Neuronal stem cell (in vitro differentiated cells): ENCODE measurements at regions not wholly inside any gene's neighbourhood (a gene's known extent, or its start where the extent isn't known, plus 50 kb on each side); places are given as distances from the start of the nearest gene placed in this dataset.

Experiments
- DNase-seq: peaks from one replicate; pipeline ENCODE4 v3.0.0-alpha.2; 2013; ENCODE audit warnings: low spot score
- H2AFZ ChIP-seq: one replicate; pipeline ENCODE4 v1.6.1; 2013; ENCODE audit warnings: mild to moderate bottlenecking, low read length, inconsistent platforms
- H2AK5ac ChIP-seq: 2 replicates; pipeline ENCODE4 v1.6.1; 2013; ENCODE audit warnings: low read depth, mild to moderate bottlenecking, inconsistent platforms, low read length, moderate library complexity, mixed read lengths
- H2BK120ac ChIP-seq: 2 replicates; pipeline ENCODE4 v1.6.1; 2013; ENCODE audit warnings: low read depth, mild to moderate bottlenecking, inconsistent platforms, low read length, moderate library complexity, mixed read lengths
- H2BK12ac ChIP-seq: one replicate; pipeline ENCODE4 v1.6.1; 2013; ENCODE audit warnings: low read length, inconsistent platforms
- H2BK15ac ChIP-seq: 2 replicates; pipeline ENCODE4 v1.6.1; 2013; ENCODE audit warnings: mild to moderate bottlenecking, low read length, inconsistent platforms, mixed read lengths
- H2BK5ac ChIP-seq: one replicate; pipeline ENCODE4 v1.6.1; 2013; ENCODE audit warnings: inconsistent platforms, mild to moderate bottlenecking, low read length, moderate library complexity
- H3K14ac ChIP-seq: one replicate; pipeline ENCODE4 v1.6.1; 2013; ENCODE audit warnings: low read length, inconsistent platforms
- H3K18ac ChIP-seq: 2 replicates; pipeline ENCODE4 v1.6.1; 2013; ENCODE audit warnings: low read length, inconsistent platforms
- H3K23ac ChIP-seq: 2 replicates; pipeline ENCODE4 v1.6.1; 2013; ENCODE audit warnings: low read depth, mild to moderate bottlenecking, mixed read lengths, low read length, inconsistent platforms; ENCODE audit not compliant: poor library complexity
- H3K27ac ChIP-seq: replicated peaks from 3 replicates; pipeline ENCODE4 v1.5.1; 2013; ENCODE audit warnings: low read length, inconsistent platforms
- H3K27me3 ChIP-seq, 3 experiments: 2 replicates each; pipeline ENCODE4 v1.6.1; 2013; ENCODE audit warnings: low read length in 3 of 3, mild to moderate bottlenecking in 2 of 3, inconsistent platforms in 1 of 3, low read depth in 1 of 3, mixed read lengths in 1 of 3, moderate library complexity in 1 of 3; ENCODE audit not compliant: control insufficient read depth in 3 of 3, insufficient read depth in 3 of 3
- H3K36me3 ChIP-seq, 2 donors: replicated peaks in 1 of 2; 2 replicates each; pipeline ENCODE4 v1.6.1; 2013; ENCODE audit warnings: low read length in 2 of 2; ENCODE audit not compliant: control insufficient read depth in 2 of 2, insufficient read depth in 2 of 2
- H3K4ac ChIP-seq: 2 replicates; pipeline ENCODE4 v1.6.1; 2013; ENCODE audit warnings: inconsistent platforms, mild to moderate bottlenecking, low read length, moderate library complexity
- H3K4me1 ChIP-seq, 2 donors: 1 replicate in 1 of 2; 2 replicates in 1 of 2; pipeline ENCODE4 v1.6.1; 2013; ENCODE audit warnings: low read length in 2 of 2, low read depth in 1 of 2; ENCODE audit not compliant: control insufficient read depth in 2 of 2, insufficient read depth in 1 of 2
- H3K4me2 ChIP-seq: one replicate; pipeline ENCODE4 v1.6.1; 2013; ENCODE audit warnings: mild to moderate bottlenecking, low read length, inconsistent platforms; ENCODE audit not compliant: insufficient read depth, poor library complexity, severe bottlenecking
- H3K4me3 ChIP-seq, 2 donors: 2 replicates each; pipeline ENCODE4 v1.5.1; 2013; ENCODE audit warnings: low read length in 2 of 2, mild to moderate bottlenecking in 2 of 2, inconsistent platforms in 1 of 2, moderate library complexity in 1 of 2
- H3K79me1 ChIP-seq: one replicate; pipeline ENCODE4 v1.6.1; 2013; ENCODE audit warnings: low read depth, mild to moderate bottlenecking, inconsistent platforms, low read length, moderate library complexity
- H3K9ac ChIP-seq: one replicate; pipeline ENCODE4 v1.6.1; 2013; ENCODE audit warnings: mild to moderate bottlenecking, low read depth, low read length, inconsistent platforms; ENCODE audit not compliant: poor library complexity
- H3K9me3 ChIP-seq, 2 donors: replicated peaks in 1 of 2; 2 replicates each; pipeline versions ENCODE3 to v1.6.1; 2013; ENCODE audit warnings: low read length in 2 of 2, mild to moderate bottlenecking in 2 of 2, inconsistent platforms in 1 of 2, low read depth in 1 of 2, mixed read lengths in 1 of 2, moderate library complexity in 1 of 2; ENCODE audit not compliant: control insufficient read depth in 2 of 2, insufficient read depth in 1 of 2
- H4K8ac ChIP-seq: one replicate; pipeline ENCODE4 v1.6.1; 2013; ENCODE audit warnings: low read depth, mild to moderate bottlenecking, inconsistent platforms, low read length, moderate library complexity
- H4K91ac ChIP-seq: one replicate; pipeline ENCODE4 v1.6.1; 2013; ENCODE audit warnings: low read length, low read depth, mild to moderate bottlenecking, inconsistent platforms; ENCODE audit not compliant: poor library complexity
- WGBS, 2 donors: extraction: QIAGEN DNeasy Blood & Tissue Kit; methylation state at CpG; one replicate each; pipeline ENCODE4 v1.1.7; 2013; ENCODE audit warnings: missing lambda C conversion rate in 2 of 2, mixed read lengths in 1 of 2; ENCODE audit not compliant: insufficient read length in 2 of 2, insufficient replicate concordance in 1 of 2; ENCODE audit errors: extremely low coverage in 2 of 2; 5-methylcytosine and 5-hydroxymethylcytosine counted together

DNA sequence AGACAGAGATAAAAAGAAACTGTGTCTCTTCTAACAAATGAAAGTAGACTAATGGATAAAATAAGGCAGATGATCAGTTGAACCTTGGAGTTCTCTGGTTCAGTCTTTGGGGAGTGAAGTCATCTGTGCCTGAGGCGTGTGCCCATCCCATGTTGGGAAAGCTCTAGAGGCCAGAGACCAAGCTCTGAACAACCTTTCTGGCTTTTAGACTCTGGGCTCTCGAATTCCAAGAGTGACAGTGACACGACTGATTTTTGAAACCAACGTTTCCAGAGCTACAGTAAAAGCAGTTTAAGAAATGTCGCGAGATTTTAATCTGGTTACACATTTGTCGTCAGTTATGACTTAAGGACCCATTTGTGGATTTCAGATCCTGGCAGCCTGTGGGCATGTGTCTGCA lies 83.7 kb upstream of the APCDD1 start:
- Histone ChIP-seq H3K79me1 (peaks cover 2% of the 10 kb centered on the region), H2BK120ac (no peak overlapping the region), H2BK5ac (no peak overlapping the region), H3K18ac (no peak overlapping the region), H3K9ac (no peak overlapping the region), H3K27ac (no peak overlapping the region), H3K4me2 (no peak overlapping the region), H3K4me3 (no peak overlapping the region), H4K8ac (no peak overlapping the region), H2AFZ (no peak overlapping the region), H3K27me3 (no peaks in the 10 kb centered on the region), H3K9me3 (no peaks in the 10 kb centered on the region), H2AK5ac (no peak overlapping the region), H3K14ac (no peak overlapping the region), H2BK12ac (no peak overlapping the region), H3K23ac (no peak overlapping the region), H3K36me3 (no peaks in the 10 kb centered on the region), H3K4ac (no peak overlapping the region), H4K91ac (no peak overlapping the region), H2BK15ac (no peak overlapping the region), H3K4me1 (peaks cover 4 to 11% of the 10 kb centered on the region in 2 donors)
- WGBS, 2 donors, result no CpG with 5 or more reads among the region's 7 CpGs
- no peak for DNase-seq

DNA sequence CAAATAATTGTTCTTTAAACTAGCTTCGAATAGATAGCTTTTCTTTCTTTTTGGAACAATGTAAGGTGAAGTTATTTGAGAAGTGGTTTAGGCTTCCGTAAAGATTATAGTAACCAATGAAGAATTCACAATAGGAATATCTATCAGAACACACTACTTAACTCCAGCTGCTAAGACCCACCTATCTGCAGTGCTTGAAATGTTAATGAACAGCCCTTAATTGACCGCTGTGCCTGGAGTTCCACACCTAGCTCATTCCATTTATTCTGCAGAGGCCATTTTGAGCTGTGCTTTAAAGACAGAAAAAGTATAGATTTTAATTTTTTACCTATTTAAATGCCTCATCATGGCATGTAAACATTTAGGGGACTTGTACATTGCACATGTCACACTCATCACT lies 83.3 kb upstream of the APCDD1 start:
- H3K79me1 ChIP-seq, result peaks cover 2% of the 10 kb centered on the region
- H2AFZ ChIP-seq, result no peak overlapping the region
- H2BK15ac ChIP-seq, result no peak overlapping the region
- no CpG with 5 or more reads among the region's 3 CpGs for WGBS, 2 donors
- H2BK5ac ChIP-seq, result no peak overlapping the region
- H3K23ac ChIP-seq, result no peak overlapping the region
- H3K4me1 ChIP-seq, result peaks cover 4 to 11% of the 10 kb centered on the region in 2 donors
- no peak overlapping the region for H3K4me3 ChIP-seq
- no peaks in the 10 kb centered on the region for H3K36me3 ChIP-seq
- H3K27me3 ChIP-seq, result no peaks in the 10 kb centered on the region
- H3K14ac ChIP-seq, result no peak overlapping the region
- H3K4ac ChIP-seq, result no peak overlapping the region
- H3K4me2 ChIP-seq, result no peak overlapping the region
- no peaks in the 10 kb centered on the region for H3K9me3 ChIP-seq
- no peak overlapping the region for H2BK120ac ChIP-seq
- no peak overlapping the region for H3K9ac ChIP-seq
- DNase-seq, result no peak
- H4K91ac ChIP-seq, result no peak overlapping the region
- H2AK5ac ChIP-seq, result no peak overlapping the region
- no peak overlapping the region for H3K18ac ChIP-seq
- no peak overlapping the region for H4K8ac ChIP-seq
- H3K27ac ChIP-seq, result no peak overlapping the region
- no peak overlapping the region for H2BK12ac ChIP-seq

DNA sequence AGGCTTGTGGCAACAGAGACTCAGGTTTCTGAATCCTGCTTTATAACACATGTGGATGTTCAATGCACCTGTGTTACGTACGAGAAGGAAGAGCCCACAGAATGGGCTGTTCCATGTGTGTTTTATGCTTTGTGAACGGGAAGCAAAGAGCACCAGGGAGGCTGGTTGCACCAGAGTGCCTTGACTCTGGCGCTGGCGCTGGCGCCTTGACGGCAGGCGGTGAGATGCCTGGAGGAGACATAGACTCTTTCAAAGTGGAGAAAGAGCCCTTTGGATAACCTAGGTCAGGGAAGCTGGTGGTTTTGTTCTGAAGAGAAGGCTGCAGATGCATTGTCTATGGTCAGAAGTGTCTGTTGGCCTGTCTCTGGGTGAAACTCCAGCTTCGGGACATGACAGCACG lies 80.2 kb upstream of the APCDD1 start:
- no peak overlapping the region for H3K4ac ChIP-seq
- no peak overlapping the region for H4K8ac ChIP-seq
- no peak overlapping the region for H2BK12ac ChIP-seq
- peak overlapping the region; percentile 29 for H3K18ac ChIP-seq
- H2BK15ac ChIP-seq, result no peak overlapping the region
- DNase-seq, result no peak
- no peaks in the 10 kb centered on the region for H3K9me3 ChIP-seq
- H3K9ac ChIP-seq, result no peak overlapping the region
- no peak overlapping the region for H2AK5ac ChIP-seq
- H3K27ac ChIP-seq, result no peak overlapping the region
- no peak overlapping the region for H2BK5ac ChIP-seq
- H3K79me1 ChIP-seq, result no peaks in the 10 kb centered on the region
- H3K4me3 ChIP-seq, result no peak overlapping the region
- no peak overlapping the region for H2BK120ac ChIP-seq
- H3K4me1 ChIP-seq, result peaks cover 4 to 18% of the 10 kb centered on the region in 2 donors
- H3K36me3 ChIP-seq, result no peaks in the 10 kb centered on the region
- H3K14ac ChIP-seq, result no peak overlapping the region
- H2AFZ ChIP-seq, result peak overlapping the region; percentile 87
- H3K23ac ChIP-seq, result no peak overlapping the region
- H3K4me2 ChIP-seq, result no peak overlapping the region
- H3K27me3 ChIP-seq, result no peaks in the 10 kb centered on the region
- WGBS, 2 donors, result no CpG with 5 or more reads among the region's 10 CpGs
- no peak overlapping the region for H4K91ac ChIP-seq

DNA sequence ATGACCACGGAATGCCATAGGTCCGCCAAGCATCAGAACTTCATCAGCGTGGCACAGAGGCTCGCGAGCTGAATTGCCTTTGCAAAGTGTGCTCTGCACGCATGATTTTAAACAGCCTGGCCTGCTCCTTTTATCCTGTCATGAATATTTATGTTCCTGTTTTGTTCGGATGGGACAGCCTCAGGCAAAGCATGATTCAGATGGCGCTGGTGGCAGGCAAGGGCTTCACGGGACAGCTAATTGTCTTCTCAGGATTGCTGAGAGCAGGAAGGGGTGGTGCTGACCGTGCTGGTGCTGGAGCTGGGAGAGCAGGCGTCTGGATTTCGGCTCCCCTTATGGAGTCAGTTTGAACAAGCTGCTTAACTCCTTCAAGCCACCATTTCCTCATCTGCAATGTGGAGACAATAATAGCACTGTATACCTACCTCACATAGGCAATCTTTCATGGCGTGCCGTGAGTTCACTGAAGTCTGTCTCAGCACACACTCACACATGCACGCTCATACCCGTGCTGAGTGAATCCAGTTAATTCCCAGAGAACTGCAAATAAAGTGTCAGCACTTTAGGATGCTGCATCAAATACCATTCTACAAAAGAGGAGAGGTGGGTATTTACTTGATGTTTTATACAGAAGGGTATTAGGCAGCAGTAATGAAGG lies 79.7 kb upstream of the APCDD1 start:
- Histone ChIP-seq H3K4me1 (peaks cover 4 to 23% of the 10 kb centered on the region in 2 donors), H2AFZ (peak overlapping the region; percentile 87), H4K8ac (no peak overlapping the region), H3K23ac (no peak overlapping the region), H2AK5ac (no peak overlapping the region), H2BK15ac (no peak overlapping the region), H2BK120ac (no peak overlapping the region), H2BK12ac (no peak overlapping the region), H3K9me3 (no peaks in the 10 kb centered on the region), H3K27ac (no peak overlapping the region), H3K79me1 (no peaks in the 10 kb centered on the region), H3K4ac (no peak overlapping the region), H3K4me2 (no peak overlapping the region), H3K9ac (no peak overlapping the region), H3K14ac (no peak overlapping the region), H2BK5ac (no peak overlapping the region), H3K36me3 (no peaks in the 10 kb centered on the region), H3K27me3 (no peaks in the 10 kb centered on the region), H4K91ac (no peak overlapping the region), H3K18ac (no peak overlapping the region), H3K4me3 (no peak overlapping the region)
- DNase-seq, result no peak
- no CpG with 5 or more reads among the region's 16 CpGs for WGBS, 2 donors
